ENCODE measurements at regions not wholly inside any gene's neighbourhood (a gene's known extent, or its start where the extent isn't known, plus 50 kb on each side); places are given as distances from the start of the nearest gene placed in this dataset.

GRCh38 chr6:85803721-85804120 is 161.0 kb upstream of the SYNCRIP start:
- DNase-seq: no peak
- Histone ChIP-seq H3K4me3 (ENCODE audit: low read length in 2 of 2) (no peak overlapping the region), H3K9me3 (ENCODE audit: control insufficient read depth in 1 of 2, low read length in 2 of 2) (peaks cover 0 to 5% of the 10 kb centered on the region in 2 donors), H3K36me3 (ENCODE audit: insufficient read depth, low read length) (no peaks in the 10 kb centered on the region), H3K4me1 (ENCODE audit: insufficient read depth, low read length) (no peaks in the 10 kb centered on the region), H3K27me3 (ENCODE audit: insufficient read depth, low read length) (no peaks in the 10 kb centered on the region), H3K27ac (ENCODE audit: low read depth, low read length) (no peak overlapping the region)
- H3K27ac Mint-ChIP-seq: no peak overlapping the region
- H3K9me3 Mint-ChIP-seq: peaks cover 0 to 20% (median 14%) of the 10 kb centered on the region in 8 donors
- intact Hi-C loops (cut with micrococcal nuclease): no loop called here
- H3K36me3 Mint-ChIP-seq: peaks cover 0 to 4% of the 10 kb centered on the region in 2 donors
- H3K4me1 Mint-ChIP-seq: no peaks in the 10 kb centered on the region
- ChIA-PET CTCF (ENCODE audit: partially characterized antibody) (interaction anchor here (0.7 kb wide), 1 partner anchor 9 kb away, joined by 3 read pairs; no protein-coding TSS in a partner anchor), POLR2A (ENCODE audit: partially characterized antibody) (no interaction called here)
- peaks cover 5 to 6% of the 10 kb centered on the region in 2 donors for H3K27me3 Mint-ChIP-seq
- no peak overlapping the region for H3K4me3 Mint-ChIP-seq

- H3K27ac ChIP-seq (ENCODE audit: low read depth, low read length): no peak overlapping the region
- H3K4me3 Mint-ChIP-seq: no peak overlapping the region
- intact Hi-C loops (cut with micrococcal nuclease): no loop called here
- peaks cover 8% of the 10 kb centered on the region in 2 donors for H3K27me3 Mint-ChIP-seq
- DNase-seq: no peak
- ChIA-PET POLR2A (ENCODE audit: partially characterized antibody) (no interaction called here), CTCF (ENCODE audit: partially characterized antibody) (no interaction called here)
- no peaks in the 10 kb centered on the region for H3K4me1 ChIP-seq (ENCODE audit: insufficient read depth, low read length)
- H3K4me3 ChIP-seq (ENCODE audit: low read length in 2 of 2): no peak overlapping the region
- H3K36me3 ChIP-seq (ENCODE audit: insufficient read depth, low read length): no peaks in the 10 kb centered on the region
- H3K9me3 ChIP-seq (ENCODE audit: control insufficient read depth in 1 of 2, low read length in 2 of 2): no peaks in the 10 kb centered on the region
- H3K27me3 ChIP-seq (ENCODE audit: insufficient read depth, low read length): no peaks in the 10 kb centered on the region
- H3K9me3 Mint-ChIP-seq: peaks cover 0 to 6% (median 3%) of the 10 kb centered on the region in 8 donors
- H3K27ac Mint-ChIP-seq: no peak overlapping the region
- peaks cover 0 to 4% of the 10 kb centered on the region in 2 donors for H3K36me3 Mint-ChIP-seq
- no peaks in the 10 kb centered on the region for H3K4me1 Mint-ChIP-seq
Observed at GRCh38 chr6:85802162-85802561, 159.5 kb upstream of the SYNCRIP start.

GRCh38 chr6:85798931-85799652 is 156.4 kb upstream of the SYNCRIP start:
- POLR2A ChIA-PET (ENCODE audit: partially characterized antibody): no interaction called here

GRCh38 chr6:85797993-85798392 is 155.3 kb upstream of the SYNCRIP start:
- H3K4me3 Mint-ChIP-seq: no peak overlapping the region

More at GRCh38 chr6:85798931-85799652, 156.4 kb upstream of the SYNCRIP start:
- Histone ChIP-seq H3K9me3 (ENCODE audit: control insufficient read depth in 1 of 2, low read length in 2 of 2) (no peaks in the 10 kb centered on the region), H3K4me3 (ENCODE audit: low read length in 2 of 2) (no peak overlapping the region), H3K27ac (ENCODE audit: low read depth, low read length) (no peak overlapping the region), H3K27me3 (ENCODE audit: insufficient read depth, low read length) (no peaks in the 10 kb centered on the region), H3K36me3 (ENCODE audit: insufficient read depth, low read length) (no peaks in the 10 kb centered on the region), H3K4me1 (ENCODE audit: insufficient read depth, low read length) (no peaks in the 10 kb centered on the region)
- H3K27ac Mint-ChIP-seq: no peak overlapping the region
- H3K9me3 Mint-ChIP-seq: peaks cover 0 to 2% (median 0%) of the 10 kb centered on the region in 8 donors
- DNase-seq: no peak
- no peaks in the 10 kb centered on the region for H3K4me1 Mint-ChIP-seq
- CTCF ChIA-PET (ENCODE audit: partially characterized antibody): no interaction called here
- no peak overlapping the region for H3K4me3 Mint-ChIP-seq
- intact Hi-C loops (cut with micrococcal nuclease): no loop called here
- H3K36me3 Mint-ChIP-seq: no peaks in the 10 kb centered on the region
- peaks cover 10 to 11% of the 10 kb centered on the region in 2 donors for H3K27me3 Mint-ChIP-seq

GRCh38 chr6:85795945-85796344 is 153.3 kb upstream of the SYNCRIP start:
- no peaks in the 10 kb centered on the region for H3K9me3 ChIP-seq (ENCODE audit: control insufficient read depth in 1 of 2, low read length in 2 of 2)
- H3K27ac ChIP-seq (ENCODE audit: low read depth, low read length): no peak overlapping the region
- H3K36me3 Mint-ChIP-seq: no peaks in the 10 kb centered on the region
- H3K27me3 Mint-ChIP-seq: peaks cover 10 to 11% of the 10 kb centered on the region in 2 donors
- H3K27ac Mint-ChIP-seq: no peak overlapping the region
- H3K4me3 ChIP-seq (ENCODE audit: low read length in 2 of 2): no peak overlapping the region
- H3K4me1 ChIP-seq (ENCODE audit: insufficient read depth, low read length): no peaks in the 10 kb centered on the region
- no peak for DNase-seq
- ChIA-PET CTCF (ENCODE audit: partially characterized antibody) (no interaction called here), POLR2A (ENCODE audit: partially characterized antibody) (no interaction called here)
- no peaks in the 10 kb centered on the region for H3K27me3 ChIP-seq (ENCODE audit: insufficient read depth, low read length)
- peaks cover 0 to 7% (median 2%) of the 10 kb centered on the region in 8 donors for H3K9me3 Mint-ChIP-seq
- H3K36me3 ChIP-seq (ENCODE audit: insufficient read depth, low read length): no peaks in the 10 kb centered on the region
- intact Hi-C loops (cut with micrococcal nuclease): no loop called here
- no peak overlapping the region for H3K4me3 Mint-ChIP-seq
- H3K4me1 Mint-ChIP-seq: no peaks in the 10 kb centered on the region

More at GRCh38 chr6:85797993-85798392, 155.3 kb upstream of the SYNCRIP start:
- ChIA-PET POLR2A (ENCODE audit: partially characterized antibody) (no interaction called here), CTCF (ENCODE audit: partially characterized antibody) (no interaction called here)
- H3K4me1 Mint-ChIP-seq: no peaks in the 10 kb centered on the region
- Histone ChIP-seq H3K4me3 (ENCODE audit: low read length in 2 of 2) (no peak overlapping the region), H3K9me3 (ENCODE audit: control insufficient read depth in 1 of 2, low read length in 2 of 2) (no peaks in the 10 kb centered on the region), H3K4me1 (ENCODE audit: insufficient read depth, low read length) (no peaks in the 10 kb centered on the region), H3K27me3 (ENCODE audit: insufficient read depth, low read length) (no peaks in the 10 kb centered on the region), H3K36me3 (ENCODE audit: insufficient read depth, low read length) (no peaks in the 10 kb centered on the region), H3K27ac (ENCODE audit: low read depth, low read length) (no peak overlapping the region)
- H3K27ac Mint-ChIP-seq: no peak overlapping the region
- DNase-seq: no peak
- H3K27me3 Mint-ChIP-seq: peaks cover 9 to 11% of the 10 kb centered on the region in 2 donors
- H3K36me3 Mint-ChIP-seq: no peaks in the 10 kb centered on the region
- intact Hi-C loops (cut with micrococcal nuclease): no loop called here
- H3K9me3 Mint-ChIP-seq: peaks cover 0 to 2% (median 0%) of the 10 kb centered on the region in 8 donors

GRCh38 chr6:85792254-85792653 is 149.6 kb upstream of the SYNCRIP start:
- intact Hi-C loops (cut with micrococcal nuclease): no loop called here
- CTCF ChIA-PET (ENCODE audit: partially characterized antibody): no interaction called here
- Histone ChIP-seq H3K4me3 (ENCODE audit: low read length in 2 of 2) (no peak overlapping the region), H3K9me3 (ENCODE audit: control insufficient read depth in 1 of 2, low read length in 2 of 2) (no peaks in the 10 kb centered on the region), H3K4me1 (ENCODE audit: insufficient read depth, low read length) (no peaks in the 10 kb centered on the region), H3K36me3 (ENCODE audit: insufficient read depth, low read length) (no peaks in the 10 kb centered on the region), H3K27me3 (ENCODE audit: insufficient read depth, low read length) (no peaks in the 10 kb centered on the region), H3K27ac (ENCODE audit: low read depth, low read length) (no peak overlapping the region)
- Mint-ChIP-seq H3K4me1 (no peaks in the 10 kb centered on the region), H3K9me3 (peaks cover 0 to 22% (median 17%) of the 10 kb centered on the region in 8 donors), H3K4me3 (no peak overlapping the region), H3K36me3 (no peaks in the 10 kb centered on the region), H3K27me3 (peaks cover 7% of the 10 kb centered on the region in 2 donors), H3K27ac (no peak overlapping the region)
- POLR2A ChIA-PET (ENCODE audit: partially characterized antibody): no interaction called here
- DNase-seq: no peak

- no peak overlapping the region for H3K27ac Mint-ChIP-seq
- Histone ChIP-seq H3K9me3 (ENCODE audit: control insufficient read depth in 1 of 2, low read length in 2 of 2) (no peaks in the 10 kb centered on the region), H3K27ac (ENCODE audit: low read depth, low read length) (no peak overlapping the region), H3K27me3 (ENCODE audit: insufficient read depth, low read length) (no peaks in the 10 kb centered on the region), H3K4me1 (ENCODE audit: insufficient read depth, low read length) (no peaks in the 10 kb centered on the region), H3K4me3 (ENCODE audit: low read length in 2 of 2) (no peak overlapping the region), H3K36me3 (ENCODE audit: insufficient read depth, low read length) (no peaks in the 10 kb centered on the region)
- peaks cover 10 to 19% of the 10 kb centered on the region in 2 donors for H3K27me3 Mint-ChIP-seq
- intact Hi-C loops (cut with micrococcal nuclease): no loop called here
- H3K36me3 Mint-ChIP-seq: no peaks in the 10 kb centered on the region
- no peak overlapping the region for H3K4me3 Mint-ChIP-seq
- H3K9me3 Mint-ChIP-seq: peaks cover 5 to 43% (median 18%) of the 10 kb centered on the region in 8 donors
- H3K4me1 Mint-ChIP-seq: no peaks in the 10 kb centered on the region
- ChIA-PET POLR2A (ENCODE audit: partially characterized antibody) (no interaction called here), CTCF (ENCODE audit: partially characterized antibody) (no interaction called here)
- DNase-seq: no peak
Observed at GRCh38 chr6:85775883-85776282, 133.2 kb upstream of the SYNCRIP start.
